ENCODE measurements at regions not wholly inside any gene's neighbourhood (a gene's known extent, or its start where the extent isn't known, plus 50 kb on each side); places are given as distances from the start of the nearest gene placed in this dataset.

GRCh38 chr15:38696790-38697495, 132.3 kb upstream of the RASGRP1 start:
- DNase-seq = no peak

- no peak for DNase-seq
These were observed 133.6 kb upstream of the RASGRP1 start for GRCh38 chr15:38698254-38698653.

- no peak for DNase-seq
These were observed 135.1 kb upstream of the RASGRP1 start for GRCh38 chr15:38699633-38700230.

- no peak for DNase-seq
These were observed 136.5 kb upstream of the RASGRP1 start for GRCh38 chr15:38701149-38701548.

- no peak for DNase-seq
These were observed 137.7 kb upstream of the RASGRP1 start for GRCh38 chr15:38702178-38702912.

GRCh38 chr15:38705436-38706219, 141.0 kb upstream of the RASGRP1 start:
- DNase-seq = no peak

- DNase-seq = no peak
These were observed 142.3 kb upstream of the RASGRP1 start for GRCh38 chr15:38706956-38707355.

GRCh38 chr15:38707802-38708671, 143.4 kb upstream of the RASGRP1 start:
- no peak for DNase-seq

- DNase-seq = no peak
These were observed 144.1 kb upstream of the RASGRP1 start for GRCh38 chr15:38708672-38709180.

GRCh38 chr15:38709196-38709595, 144.6 kb upstream of the RASGRP1 start:
- DNase-seq = no peak

- no peak for DNase-seq
These were observed 149.9 kb upstream of the RASGRP1 start for GRCh38 chr15:38714309-38715072.

- no peak for DNase-seq
These were observed 156.4 kb upstream of the RASGRP1 start for GRCh38 chr15:38720893-38721567.

- no peak for DNase-seq
These were observed 156.9 kb upstream of the RASGRP1 start for GRCh38 chr15:38721568-38721945.

GRCh38 chr15:38722236-38722635, 157.6 kb upstream of the RASGRP1 start:
- DNase-seq = no peak

GRCh38 chr15:38724827-38725226, 160.2 kb upstream of the RASGRP1 start:
- DNase-seq = no peak

- no peak for DNase-seq
These were observed 161.6 kb upstream of the RASGRP1 start for GRCh38 chr15:38726187-38726586.

GRCh38 chr15:38733331-38733730, 168.7 kb upstream of the RASGRP1 start:
- no peak for DNase-seq

GRCh38 chr15:38740206-38740605, 175.6 kb upstream of the RASGRP1 start:
- DNase-seq = no peak

- no peak for DNase-seq
These were observed 178.5 kb upstream of the RASGRP1 start for GRCh38 chr15:38743147-38743546.

GRCh38 chr15:38745126-38745525, 180.5 kb upstream of the RASGRP1 start:
- no peak for DNase-seq

GRCh38 chr15:38745626-38746025, 181.0 kb upstream of the RASGRP1 start:
- DNase-seq = no peak

All from SIG-M5 (cell line).